MM.1S (cell line): ENCODE measurements at regions not wholly inside any gene's neighbourhood (a gene's known extent, or its start where the extent isn't known, plus 50 kb on each side); places are given as distances from the start of the nearest gene placed in this dataset.

ENCODE experiments used
- EZH2 ChIP-seq: fragments of 300-600 bp; sonication (generic); optimal IDR thresholded peaks from 2 replicates; pipeline ENCODE3; 2017; ENCODE audit warnings: low read depth, mild to moderate bottlenecking, antibody characterized with exemption, low read length, mixed read lengths
- TF ChIP-seq, protein P1 (sequence below): fragments of 300-600 bp; sonication (generic); IDR thresholded peaks from 2 replicates; pipeline ENCODE4 v1.5.1; 2016; ENCODE audit warnings: antibody characterized with exemption, low read length, mixed read lengths

DNA sequence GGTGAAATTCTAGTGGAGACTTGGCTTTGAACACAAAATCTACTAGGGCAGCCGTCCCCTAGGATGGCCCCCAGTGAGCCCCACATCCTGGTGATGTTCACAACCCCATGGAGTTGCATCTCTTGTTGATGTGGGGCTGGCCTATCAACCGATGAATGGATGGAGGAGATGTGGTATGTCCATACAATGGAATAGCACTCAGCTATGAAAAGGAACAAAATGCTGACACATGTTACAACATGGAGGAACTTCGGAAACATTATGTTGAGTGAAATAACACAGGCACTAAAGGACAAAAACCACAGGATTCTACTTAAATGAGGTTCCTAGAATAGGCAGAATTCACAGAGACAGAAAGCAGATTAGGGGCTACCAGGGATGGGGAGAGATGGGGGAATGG, 80.1 kb upstream of the ASAP2 start:
- no peak for TF ChIP-seq EZH2
- TF ChIP-seq, protein P1, sequence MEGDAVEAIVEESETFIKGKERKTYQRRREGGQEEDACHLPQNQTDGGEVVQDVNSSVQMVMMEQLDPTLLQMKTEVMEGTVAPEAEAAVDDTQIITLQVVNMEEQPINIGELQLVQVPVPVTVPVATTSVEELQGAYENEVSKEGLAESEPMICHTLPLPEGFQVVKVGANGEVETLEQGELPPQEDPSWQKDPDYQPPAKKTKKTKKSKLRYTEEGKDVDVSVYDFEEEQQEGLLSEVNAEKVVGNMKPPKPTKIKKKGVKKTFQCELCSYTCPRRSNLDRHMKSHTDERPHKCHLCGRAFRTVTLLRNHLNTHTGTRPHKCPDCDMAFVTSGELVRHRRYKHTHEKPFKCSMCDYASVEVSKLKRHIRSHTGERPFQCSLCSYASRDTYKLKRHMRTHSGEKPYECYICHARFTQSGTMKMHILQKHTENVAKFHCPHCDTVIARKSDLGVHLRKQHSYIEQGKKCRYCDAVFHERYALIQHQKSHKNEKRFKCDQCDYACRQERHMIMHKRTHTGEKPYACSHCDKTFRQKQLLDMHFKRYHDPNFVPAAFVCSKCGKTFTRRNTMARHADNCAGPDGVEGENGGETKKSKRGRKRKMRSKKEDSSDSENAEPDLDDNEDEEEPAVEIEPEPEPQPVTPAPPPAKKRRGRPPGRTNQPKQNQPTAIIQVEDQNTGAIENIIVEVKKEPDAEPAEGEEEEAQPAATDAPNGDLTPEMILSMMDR = no peak
